Suppressor macrophage (primary cell): ENCODE measurements at regions not wholly inside any gene's neighbourhood (a gene's known extent, or its start where the extent isn't known, plus 50 kb on each side); places are given as distances from the start of the nearest gene placed in this dataset.
"Not testable (repeated sequence)": the region's sequence is repeated elsewhere in the genome, so short reads cannot be mapped to it uniquely, and the experiment has no call there.

Experiments
- DNase-seq, 4 experiments: peaks; one replicate each; pipeline ENCODE4 v3.0.0-alpha.2; 2020 to 2022

DNA sequence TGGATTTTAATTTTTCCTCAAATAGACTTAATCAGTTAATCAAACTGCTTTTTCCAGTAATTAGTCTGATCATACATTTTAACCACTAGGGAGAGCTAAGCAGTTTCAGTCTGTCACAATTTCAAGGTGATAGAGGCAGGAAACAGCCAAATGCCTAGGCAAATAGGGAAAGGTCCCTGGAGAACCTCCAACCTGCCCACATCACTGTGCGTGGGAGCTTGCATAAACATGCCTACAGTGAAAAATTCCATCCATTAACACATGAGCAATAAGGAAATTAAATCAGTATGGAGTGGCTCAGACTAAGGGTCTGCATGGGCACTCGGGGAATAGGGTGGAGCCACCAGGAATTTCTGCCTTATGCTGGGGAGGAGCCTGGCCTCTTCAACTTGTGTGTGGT is 74.6 kb downstream of the AASDHPPT start:
- no peak for DNase-seq

DNA sequence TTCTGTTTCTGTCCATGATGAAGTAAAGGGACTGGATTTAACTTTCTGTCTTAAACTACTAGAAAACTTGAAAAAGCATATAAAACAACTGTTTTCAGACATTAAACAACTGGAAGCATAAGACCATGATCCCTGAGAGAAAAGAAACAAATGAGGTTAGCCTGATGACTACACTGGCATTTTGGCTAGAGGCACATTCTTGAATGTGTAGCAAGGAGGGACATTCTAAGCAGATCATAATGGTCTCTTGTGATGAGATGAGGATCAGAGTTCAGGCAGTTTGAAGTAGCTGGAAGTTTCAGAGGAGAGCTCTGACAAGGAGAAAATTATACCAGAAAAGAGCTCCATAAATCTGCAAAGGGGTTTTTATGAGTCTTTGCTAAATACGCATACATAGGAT is 75.4 kb downstream of the AASDHPPT start:
- DNase-seq, result no peak

DNA sequence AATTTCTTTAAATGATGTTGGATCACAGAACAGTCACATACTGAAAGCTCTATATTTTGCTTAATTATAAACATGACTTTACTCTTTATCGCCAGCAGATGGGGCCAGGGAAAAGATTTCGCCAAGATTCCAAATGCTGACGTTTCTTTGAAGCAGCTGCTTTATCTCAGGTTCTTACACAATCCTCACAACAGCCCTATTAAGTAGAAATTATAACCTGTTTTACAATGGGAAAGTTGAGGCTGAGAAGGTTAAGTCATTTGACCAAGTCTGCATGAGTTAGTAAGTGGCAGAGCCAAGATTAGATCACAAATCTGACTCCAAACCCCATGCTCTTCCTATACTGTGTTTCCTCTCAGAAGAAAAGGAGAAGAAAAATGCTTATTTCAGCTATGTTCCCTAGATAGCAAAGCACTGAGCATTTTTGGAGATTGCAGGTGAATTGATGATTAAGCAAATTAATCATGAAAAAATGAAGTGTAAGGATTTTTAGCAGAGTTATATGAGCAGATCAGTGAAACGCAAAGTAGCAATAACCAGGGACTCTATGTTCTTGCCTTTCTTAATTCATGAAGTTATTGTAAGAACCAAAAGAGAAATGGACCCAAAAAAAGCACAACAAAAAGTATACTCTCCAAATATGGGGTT is 79.0 kb downstream of the AASDHPPT start:
- DNase-seq, result peak; percentile 14 to 32 (median 22)

DNA sequence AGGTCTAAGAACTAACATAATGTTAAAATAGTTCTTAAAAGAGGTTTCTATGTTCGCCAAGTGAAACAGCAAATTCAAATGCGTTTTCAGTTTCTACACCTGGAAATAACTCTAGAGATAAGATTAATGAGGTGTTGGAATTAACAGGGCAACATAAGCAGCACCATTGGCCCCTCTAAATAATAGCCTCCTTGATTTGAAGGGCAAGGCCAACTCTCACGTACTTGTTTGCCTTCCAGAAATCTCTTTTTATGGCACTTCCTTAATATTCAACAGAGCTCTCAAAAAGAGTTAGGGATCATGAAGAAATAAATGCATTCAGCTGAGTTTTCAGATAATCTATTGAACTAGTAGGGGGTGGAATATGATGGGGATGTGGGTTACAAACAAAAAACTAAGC is 80.9 kb downstream of the AASDHPPT start:
- no peak for DNase-seq

DNA sequence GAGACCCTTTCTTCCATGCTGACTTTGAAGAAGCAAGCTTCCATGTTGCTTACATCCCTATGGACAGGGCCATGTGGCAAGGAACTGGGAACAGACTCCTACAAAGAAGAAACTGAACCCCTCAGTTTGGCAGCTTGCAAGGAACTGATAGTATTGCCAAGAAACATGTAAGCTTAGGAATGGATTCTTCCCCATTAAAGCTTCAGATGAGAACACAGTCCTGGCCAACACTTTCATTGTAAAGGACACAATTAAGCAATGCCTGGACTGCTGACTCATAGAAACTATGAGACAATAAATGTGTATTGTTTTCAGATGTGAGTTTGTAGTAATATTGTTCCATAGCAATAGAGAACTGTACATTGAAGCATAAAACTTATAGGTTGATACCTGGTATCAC is 82.4 kb downstream of the AASDHPPT start:
- no peak for DNase-seq

DNA sequence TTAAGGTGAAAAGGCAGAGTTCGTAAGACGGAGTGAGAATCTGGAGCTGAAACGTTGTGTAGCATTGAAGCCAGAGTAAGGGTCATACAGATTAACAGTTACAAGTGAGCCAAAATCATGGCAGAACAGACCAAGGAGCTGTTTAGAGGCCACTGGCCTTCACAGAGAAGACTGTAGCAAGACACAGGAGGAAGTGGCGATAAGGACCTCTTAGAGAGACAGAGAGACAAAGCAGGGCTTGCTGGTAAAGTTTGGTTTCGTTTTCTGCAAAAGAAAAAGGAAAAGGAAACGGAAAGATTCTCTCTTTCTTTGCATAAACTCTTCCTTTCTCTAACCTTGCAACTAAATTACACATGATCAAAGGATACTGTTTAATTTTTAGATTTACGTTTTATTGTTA is 83.0 kb downstream of the AASDHPPT start:
- DNase-seq, result no peak

DNA sequence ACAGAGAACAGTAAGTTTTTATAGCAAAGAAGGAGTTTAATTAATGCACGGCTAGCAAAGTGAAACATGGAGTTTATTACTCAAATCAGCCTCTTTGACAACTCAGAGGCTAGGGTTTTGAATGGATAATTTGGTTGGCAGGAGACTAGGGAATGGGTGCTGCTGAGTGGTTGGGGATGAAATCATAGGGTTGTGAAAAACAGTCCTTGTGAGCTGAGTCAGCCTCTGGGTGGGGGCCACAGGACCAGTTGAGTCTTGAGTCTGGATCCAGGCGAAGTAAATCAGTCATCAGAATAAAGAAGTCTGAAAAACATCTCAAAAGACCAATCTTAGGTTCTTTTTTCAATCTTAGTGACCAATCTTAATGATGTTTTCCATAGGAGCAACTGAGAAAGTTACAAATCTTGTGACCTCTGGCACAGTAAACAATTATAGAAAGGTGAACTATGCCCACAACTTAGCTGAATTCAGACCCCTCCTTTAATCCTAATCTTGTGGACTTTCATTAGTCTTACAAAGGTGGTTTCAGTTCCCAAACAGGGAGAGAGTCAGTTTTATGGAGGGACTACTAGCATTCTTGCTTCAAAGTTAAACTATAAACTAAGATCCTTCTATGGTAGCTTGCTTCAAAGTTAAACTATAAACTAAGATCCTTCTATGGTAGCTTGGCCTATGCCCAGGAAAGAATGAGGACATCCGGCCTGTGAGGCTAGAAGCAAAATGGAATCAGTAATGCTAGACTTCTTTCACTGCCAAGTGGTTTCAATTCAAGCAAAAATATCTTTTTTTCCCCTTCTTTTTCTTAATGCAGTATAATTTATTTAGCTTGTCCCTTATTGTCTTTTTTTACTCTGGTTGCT is 84.5 kb downstream of the AASDHPPT start:
- DNase-seq, result no peak

DNA sequence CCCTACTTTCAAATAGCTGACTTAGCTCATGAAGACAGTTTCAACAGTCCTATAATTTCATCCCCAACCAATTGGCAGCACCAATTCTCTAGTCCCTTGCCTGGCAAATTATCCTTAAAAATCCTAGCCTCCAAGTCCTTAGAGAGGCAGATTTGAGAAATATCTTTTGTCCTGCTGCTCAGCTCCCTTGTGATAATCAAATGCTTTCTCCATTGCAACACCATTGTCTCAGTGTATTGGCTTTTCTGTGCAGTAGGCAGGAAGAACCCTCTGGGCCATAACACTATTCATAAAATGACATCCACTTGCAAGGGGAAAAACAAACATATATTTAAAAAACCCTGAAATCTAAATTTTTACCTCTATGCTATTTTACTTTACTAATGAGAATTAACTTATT is 89.6 kb downstream of the AASDHPPT start:
- DNase-seq, result no peak

DNA sequence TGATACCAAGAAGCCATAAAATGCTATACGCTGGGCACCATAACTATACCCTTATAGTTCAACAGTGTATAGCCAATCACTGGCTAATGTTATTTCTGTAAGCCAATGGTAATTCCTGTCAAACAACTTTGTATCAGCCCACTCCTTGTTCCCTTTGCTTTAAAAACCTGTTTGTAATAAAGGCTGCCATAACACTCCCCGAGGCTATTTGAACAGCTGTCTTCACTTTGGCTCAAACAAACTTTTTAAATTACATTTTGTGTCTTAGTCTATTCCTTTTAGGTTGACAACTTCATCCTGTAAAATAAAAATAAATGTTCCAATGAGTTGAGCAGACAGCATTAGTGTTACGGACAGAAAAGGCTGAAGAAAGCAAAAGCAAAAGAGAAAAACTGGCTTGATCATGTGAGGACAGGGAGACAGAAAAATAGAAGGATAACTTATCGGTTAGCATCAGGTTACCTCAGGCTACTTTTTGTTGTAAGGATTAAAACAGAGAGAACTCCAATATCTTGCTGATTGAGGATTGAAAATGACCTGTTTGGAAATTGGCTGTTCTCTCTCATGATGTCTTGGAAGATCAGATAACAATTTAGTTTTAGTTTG is 95.0 kb downstream of the AASDHPPT start:
- no peak for DNase-seq

DNA sequence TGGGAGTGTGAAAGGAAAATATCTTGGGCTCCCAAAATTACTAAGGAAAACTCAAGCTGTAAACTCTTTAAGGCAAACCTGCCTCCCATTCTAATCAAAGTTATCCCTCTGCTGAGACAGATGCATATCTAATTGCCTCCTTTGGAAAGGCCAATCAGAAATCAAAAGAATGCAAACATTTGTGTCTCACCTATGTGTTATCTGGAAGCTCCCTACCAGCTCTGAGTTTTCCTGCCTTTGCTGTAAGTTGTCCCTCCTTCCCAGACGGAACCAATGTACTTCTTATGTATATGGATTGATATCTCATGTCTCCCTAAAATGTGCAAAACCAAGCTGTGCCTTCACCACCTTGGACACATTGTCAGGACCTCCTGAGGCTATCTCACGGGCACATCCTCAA is 95.8 kb downstream of the AASDHPPT start:
- no peak for DNase-seq

DNA sequence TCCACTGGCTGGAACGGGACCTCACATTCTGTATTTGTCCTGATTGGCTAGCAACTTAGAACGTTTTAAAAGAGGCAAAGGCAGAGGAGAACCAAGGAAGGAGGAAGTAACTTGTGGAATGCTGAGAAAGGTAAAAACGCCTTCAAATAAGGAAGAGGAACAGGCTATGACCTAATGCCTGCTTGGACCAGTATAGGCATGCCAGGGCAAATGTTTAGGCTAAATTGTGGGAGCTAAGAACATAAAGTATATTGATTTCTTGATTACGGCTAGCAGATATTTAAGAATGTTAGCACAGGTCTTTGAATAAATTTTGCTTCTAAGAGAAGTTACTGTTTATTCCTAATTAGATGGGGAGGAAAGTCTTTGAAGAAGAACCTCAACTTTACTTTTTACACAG is 96.5 kb downstream of the AASDHPPT start:
- not testable (repeated sequence) for DNase-seq

DNA sequence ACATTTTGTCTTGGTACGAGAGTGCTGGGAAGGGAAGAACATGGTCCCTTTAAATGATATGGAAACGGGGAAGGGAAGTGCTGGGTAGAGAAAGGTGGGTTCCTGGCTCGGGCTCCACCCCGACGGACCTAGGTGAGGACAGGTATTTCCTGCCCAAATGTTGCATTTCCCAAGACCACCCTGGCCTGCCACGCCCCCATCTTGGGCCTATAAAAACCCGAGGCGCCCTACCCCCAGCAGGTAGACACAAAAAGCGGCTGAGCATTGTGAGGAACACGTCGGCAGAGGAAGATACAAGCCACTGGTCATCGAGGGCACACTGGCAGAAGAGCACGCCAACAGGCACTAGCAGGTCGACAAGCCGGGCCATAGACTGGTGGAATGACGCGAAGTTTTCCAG is 99.4 kb downstream of the AASDHPPT start:
- no peak for DNase-seq

DNA sequence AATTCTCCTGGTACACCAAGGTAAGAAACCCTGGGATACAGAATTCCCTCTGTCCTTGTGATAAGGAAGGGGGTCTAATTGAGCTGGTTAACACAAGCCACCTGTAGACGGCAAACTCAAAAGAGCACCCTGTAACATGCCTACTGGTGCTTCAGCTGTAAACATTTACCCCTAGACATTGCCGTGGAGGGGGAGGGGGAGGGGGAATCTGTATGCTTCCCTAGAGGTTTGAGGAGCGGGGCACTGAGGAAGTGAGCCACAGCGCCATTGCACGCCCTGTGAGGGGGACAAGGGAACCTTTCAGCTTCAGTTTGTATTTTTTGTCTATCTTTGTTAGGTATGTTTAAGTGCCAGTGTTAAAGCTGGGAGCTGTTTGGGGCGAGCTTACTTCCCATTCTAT is 99.8 kb downstream of the AASDHPPT start:
- no peak for DNase-seq

DNA sequence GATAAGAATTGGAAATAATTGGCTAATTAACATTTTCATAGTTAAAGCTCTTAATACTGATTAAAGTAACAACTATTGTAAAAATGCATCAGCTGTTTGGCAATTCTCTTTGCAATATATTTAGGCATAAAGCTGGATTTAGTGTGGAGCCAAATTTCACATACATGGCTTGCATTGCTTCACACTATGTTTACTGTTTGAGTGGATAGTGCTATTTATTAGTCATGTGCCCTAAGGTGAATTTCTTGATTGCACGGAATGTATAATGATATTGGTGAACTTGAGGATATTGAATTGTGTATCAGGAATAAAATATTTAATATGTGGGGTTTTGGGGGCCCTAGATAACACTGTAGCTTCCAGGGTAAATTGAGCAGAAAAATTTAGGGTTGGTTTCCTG is 100.9 kb downstream of the AASDHPPT start:
- DNase-seq, result no peak

DNA sequence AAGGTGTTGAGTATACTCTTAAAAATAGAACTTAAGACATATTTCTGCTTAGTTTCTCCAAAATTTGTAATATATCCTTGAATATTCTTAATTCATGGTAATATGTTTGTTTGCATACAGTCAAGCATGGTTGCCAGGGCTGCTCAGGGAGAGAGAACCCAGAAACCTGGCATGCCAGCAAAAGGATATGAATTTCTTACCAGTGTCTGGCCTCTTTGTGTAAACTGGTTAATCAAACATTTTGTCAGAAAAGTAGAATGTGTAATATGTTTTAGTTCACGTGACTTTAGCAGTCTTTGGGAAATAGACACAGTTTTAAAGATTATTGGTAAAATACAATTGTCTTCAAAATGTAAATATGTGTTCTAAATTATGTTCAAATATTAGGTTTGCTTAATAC is 101.6 kb downstream of the AASDHPPT start:
- no peak for DNase-seq

DNA sequence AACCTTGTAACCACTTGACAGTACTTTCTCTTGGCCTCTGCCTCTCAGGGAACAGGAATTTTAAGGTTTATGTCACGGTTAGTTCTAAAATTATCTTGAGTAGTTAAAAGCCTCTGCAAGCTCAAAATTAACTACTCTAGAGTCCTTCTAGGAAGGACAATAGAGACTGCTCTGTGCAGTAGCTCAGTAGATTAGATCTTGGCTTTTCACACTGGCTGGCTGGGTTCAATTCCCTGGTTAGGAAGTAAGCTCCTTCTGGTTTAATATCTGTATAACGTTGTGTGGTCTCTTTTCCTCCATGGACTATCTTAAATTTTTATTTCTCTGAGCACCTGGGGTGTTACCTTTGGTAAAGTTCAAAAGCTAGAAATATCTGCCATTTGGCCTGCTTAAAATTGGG is 109.2 kb downstream of the AASDHPPT start:
- DNase-seq, result no peak

DNA sequence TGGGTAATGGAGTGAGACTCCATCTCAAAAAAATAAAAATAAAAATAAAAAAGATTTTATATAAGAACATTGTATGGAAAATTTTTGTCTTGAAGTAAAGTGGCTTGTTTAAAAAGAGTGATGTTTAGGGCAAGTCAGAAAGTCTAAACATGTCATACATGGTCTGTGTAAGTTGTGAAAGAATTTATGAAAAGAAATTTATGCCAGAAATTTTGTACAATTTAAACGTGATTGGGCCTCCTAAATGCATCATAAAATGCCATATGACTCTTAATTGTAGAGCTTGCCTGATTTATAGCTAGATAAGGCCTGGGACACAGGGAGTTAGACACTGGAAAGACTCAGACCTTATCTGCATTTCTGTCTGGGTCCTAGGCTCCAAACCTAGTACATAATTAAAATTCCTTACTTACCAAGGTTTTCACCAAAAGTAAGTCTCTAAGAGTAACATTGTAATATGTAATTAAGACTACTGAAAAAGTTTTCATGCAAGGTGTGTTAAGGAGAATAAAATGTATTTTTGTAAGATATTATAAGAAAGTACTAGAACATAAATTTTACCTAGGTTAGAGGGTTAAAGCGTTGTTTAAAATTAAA is 110.5 kb downstream of the AASDHPPT start:
- no peak for DNase-seq

DNA sequence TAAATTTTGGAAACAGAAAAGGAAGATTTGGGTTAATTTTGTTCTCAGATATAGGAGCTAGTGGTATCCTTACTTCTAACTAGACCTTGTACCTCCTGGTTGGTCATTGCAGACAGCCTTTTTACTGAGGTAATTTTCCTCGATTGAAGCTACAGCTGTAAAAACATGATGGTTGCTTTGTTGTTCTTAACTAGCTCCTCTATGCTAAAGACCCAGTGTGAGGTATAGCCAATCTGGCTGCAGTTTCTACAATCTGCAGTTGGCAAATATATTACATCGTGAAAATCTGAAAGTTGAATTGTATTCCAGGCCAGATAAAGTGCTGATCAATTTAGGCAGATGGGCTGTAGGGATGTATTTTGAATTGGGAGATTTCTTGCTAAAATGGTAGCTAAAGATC is 116.5 kb downstream of the AASDHPPT start:
- DNase-seq, result no peak

DNA sequence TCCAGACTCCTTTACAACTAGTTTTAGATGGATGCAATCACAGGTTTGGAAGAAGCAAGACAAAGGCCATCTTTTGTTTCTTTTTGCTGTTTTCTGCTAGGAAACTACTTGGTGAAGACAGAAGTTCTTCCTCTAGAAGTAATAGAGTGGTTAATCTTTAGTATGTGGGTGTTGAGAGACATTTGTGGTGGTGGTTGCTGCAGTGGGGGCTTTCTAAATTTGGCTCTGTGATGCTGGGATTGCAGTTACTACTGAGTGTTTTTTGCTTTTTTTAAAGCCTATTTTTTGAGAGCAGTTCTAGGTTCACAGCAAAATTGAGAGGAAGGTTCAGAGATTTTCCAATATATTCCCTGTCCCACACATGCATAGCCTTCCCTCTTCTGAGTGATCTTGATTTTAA is 120.0 kb downstream of the AASDHPPT start:
- DNase-seq, result no peak

DNA sequence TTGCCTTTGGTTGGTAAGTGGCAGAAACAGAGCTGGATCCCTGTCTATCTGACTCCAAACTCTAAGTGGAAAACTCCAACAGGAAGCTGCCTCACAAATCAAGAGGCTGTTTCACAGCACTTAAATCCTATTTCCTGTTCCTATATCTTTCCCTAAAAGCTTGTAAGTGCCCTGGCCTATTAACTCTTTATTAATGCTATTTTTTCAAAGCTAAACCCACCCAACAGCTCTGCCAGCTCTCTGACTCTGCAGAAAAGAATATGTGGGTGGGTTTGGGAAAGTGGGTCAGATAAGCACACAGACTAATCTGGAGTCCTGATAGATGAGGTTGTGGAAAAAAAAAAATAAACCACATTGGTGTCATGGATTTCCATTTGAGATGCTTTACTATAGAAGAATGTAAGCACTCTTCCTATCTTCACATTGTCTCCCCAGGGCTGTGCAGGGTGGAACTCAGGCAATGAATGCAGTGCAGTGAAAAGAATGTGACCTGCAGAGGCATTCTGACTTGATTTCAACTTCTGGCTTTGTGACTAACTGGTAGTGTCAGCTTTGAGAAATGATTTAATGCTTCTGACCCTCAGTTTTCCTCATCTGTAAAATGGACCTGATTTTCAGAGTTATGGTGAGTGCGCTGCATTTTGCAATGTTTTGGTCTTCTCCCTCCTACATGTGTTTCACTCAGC is 125.6 kb downstream of the AASDHPPT start:
- no peak for DNase-seq

DNA sequence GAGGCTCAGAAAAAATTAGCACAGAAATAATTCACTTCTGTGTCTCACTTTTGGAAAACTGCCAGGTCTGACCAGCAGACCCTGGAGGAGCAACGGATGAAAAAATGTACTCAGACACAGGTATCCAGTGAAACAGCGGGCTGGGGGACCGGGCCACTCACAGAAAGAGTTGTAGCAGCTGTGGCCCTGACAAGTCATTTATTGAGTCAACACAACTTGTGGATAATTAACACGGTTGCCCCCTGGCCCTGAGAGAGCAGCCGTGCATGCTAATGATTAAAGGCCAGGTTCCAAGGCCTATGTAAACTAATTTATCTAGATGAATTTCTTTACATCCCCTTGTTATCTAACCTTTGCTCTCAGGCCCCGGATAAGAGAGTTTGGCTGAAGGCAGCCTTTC is 131.3 kb downstream of the AASDHPPT start:
- DNase-seq, result no peak

DNA sequence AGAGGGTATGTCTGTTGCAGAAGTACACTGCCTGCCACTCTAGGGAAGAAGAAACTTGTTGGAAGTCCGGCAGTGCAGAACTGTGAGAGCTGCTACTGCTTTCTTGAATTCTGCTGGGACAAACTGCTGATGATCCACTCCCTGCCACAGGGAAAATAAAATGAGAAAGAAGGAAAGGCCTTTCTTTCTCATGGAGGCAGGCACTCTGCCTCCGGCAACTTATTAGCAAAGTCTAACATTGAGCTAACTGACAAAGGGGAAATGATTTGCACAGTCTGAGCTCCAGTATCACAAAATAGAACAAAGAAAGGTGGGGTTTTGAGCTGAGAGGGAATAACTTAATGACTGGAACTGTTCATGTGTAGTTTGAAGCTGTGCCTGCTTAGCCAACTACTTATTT is 134.6 kb downstream of the AASDHPPT start:
- DNase-seq, result no peak

DNA sequence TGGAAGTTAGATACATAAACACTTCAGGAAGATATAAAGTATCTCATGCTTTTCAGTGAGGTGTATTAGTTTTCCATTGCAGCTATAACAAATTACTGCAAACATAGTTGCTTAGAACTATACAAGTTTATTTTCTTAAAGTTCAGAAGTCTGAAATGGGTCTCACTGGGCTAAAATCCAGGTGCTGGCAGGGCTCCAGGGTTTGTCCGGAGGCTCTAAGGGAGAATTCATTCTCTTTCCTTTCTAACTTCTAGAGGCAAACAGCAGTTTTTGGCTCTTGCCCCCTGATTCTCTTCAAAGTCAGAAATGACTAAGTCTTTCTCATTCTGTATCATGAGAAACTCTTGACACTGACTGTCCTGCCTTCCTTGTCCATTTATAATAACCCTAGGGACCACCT is 138.8 kb downstream of the AASDHPPT start:
- DNase-seq, result no peak
